T-cell (primary cell): ENCODE measurements at regions not wholly inside any gene's neighbourhood (a gene's known extent, or its start where the extent isn't known, plus 50 kb on each side); places are given as distances from the start of the nearest gene placed in this dataset.

ENCODE experiments used
- ATAC-seq, 4 experiments: fragments of 200-7000 bp in 3 of 4; fragments of 150-1000 bp in 1 of 4; cut with Tn5 transposase; replicated peaks in 1 of 4; 1 replicate in 3 of 4; 2 replicates in 1 of 4; pipeline ENCODE4 v1.10.0; 2021; ENCODE audit warnings: moderate library complexity in 3 of 4, mild to moderate bottlenecking in 2 of 4, moderate number of reproducible peaks in 1 of 4
- CTCF ChIA-PET, 2 donors: fragments of 300-600 bp; sonication (Branson Sonifier 250); formaldehyde crosslinking; loops; one replicate each; lab custom pipeline; 2022; ENCODE audit warnings: antibody characterized with exemption in 2 of 2; lab: Charles Lee
- POLR2A ChIA-PET, 2 donors: fragments of 300-600 bp; sonication (Branson Sonifier 250); formaldehyde crosslinking; loops; one replicate each; lab custom pipeline; 2022; ENCODE audit warnings: antibody characterized with exemption in 2 of 2; lab: Charles Lee
- DNase-seq, 35 experiments: peaks; one replicate each; pipeline versions ENCODE4 v3.0.0 to v3.0.0-alpha.2; 2013 to 2023
- H3K27ac ChIP-seq: one replicate; pipeline ENCODE4 v1.5.1; 2013; ENCODE audit warnings: low read length
- H3K27me3 ChIP-seq, 2 experiments: replicated peaks in 1 of 2; 1 replicate in 1 of 2; 2 replicates in 1 of 2; pipeline versions ENCODE4 v1.6.1 to v1.7.0; 2013; ENCODE audit warnings: low read length in 1 of 2, mixed read lengths in 1 of 2; ENCODE audit not compliant: control insufficient read depth in 2 of 2, insufficient read depth in 2 of 2; ENCODE audit errors: extremely low read depth in 1 of 2
- H3K36me3 ChIP-seq, 2 donors: 1 replicate in 1 of 2; 2 replicates in 1 of 2; pipeline versions ENCODE4 v1.6.1 to v1.7.0; 2013; ENCODE audit warnings: low read length in 1 of 2; ENCODE audit not compliant: control insufficient read depth in 2 of 2, insufficient read depth in 1 of 2; ENCODE audit errors: extremely low read depth in 1 of 2
- H3K4me1 ChIP-seq, 2 experiments: 1 replicate in 1 of 2; 2 replicates in 1 of 2; pipeline versions ENCODE4 v1.6.1 to v1.7.0; 2013; ENCODE audit warnings: low read length in 2 of 2, mixed read lengths in 1 of 2; ENCODE audit not compliant: insufficient read depth in 2 of 2, control insufficient read depth in 1 of 2; ENCODE audit errors: extremely low read depth in 1 of 2
- H3K4me3 ChIP-seq, 2 donors: 1 replicate in 1 of 2; 2 replicates in 1 of 2; pipeline versions ENCODE4 v1.5.1 to v1.7.0; 2013; ENCODE audit warnings: mild to moderate bottlenecking in 2 of 2, low read length in 1 of 2, moderate library complexity in 1 of 2; ENCODE audit not compliant: control insufficient read depth in 1 of 2; ENCODE audit errors: extremely low read depth in 1 of 2
- H3K9me3 ChIP-seq: 2 replicates; pipeline ENCODE4 v1.7.0; 2013
- H3K27ac Mint-ChIP-seq, 2 donors: one replicate each; pipeline ENCODE4 v1.8.0; 2020 to 2021; ENCODE audit warnings: mild to moderate bottlenecking in 2 of 2, mixed read lengths in 2 of 2
- H3K27me3 Mint-ChIP-seq, 2 donors: one replicate each; pipeline ENCODE4 v1.8.0; 2021 to 2022; ENCODE audit warnings: mixed read lengths in 2 of 2
- H3K36me3 Mint-ChIP-seq: one replicate; pipeline ENCODE4 v1.8.0; 2021; ENCODE audit warnings: mixed read lengths
- H3K4me1 Mint-ChIP-seq, 3 donors: one replicate each; pipeline ENCODE4 v1.8.0; 2020 to 2022; ENCODE audit warnings: mixed read lengths in 3 of 3, mild to moderate bottlenecking in 1 of 3
- H3K4me3 Mint-ChIP-seq, 3 donors: one replicate each; pipeline ENCODE4 v1.8.0; 2020 to 2022; ENCODE audit warnings: mild to moderate bottlenecking in 3 of 3, mixed read lengths in 3 of 3, moderate library complexity in 3 of 3
- H3K9me3 Mint-ChIP-seq, 3 donors: one replicate each; pipeline ENCODE4 v1.8.0; 2020 to 2022; ENCODE audit warnings: mixed read lengths in 3 of 3
- WGBS: methylation state at CpG from one replicate; pipeline ENCODE4 v1.1.5; 2013; ENCODE audit warnings: missing lambda C conversion rate; ENCODE audit not compliant: insufficient coverage; 5-methylcytosine and 5-hydroxymethylcytosine counted together

- no peak overlapping the region for H3K27ac Mint-ChIP-seq
- H3K4me1 Mint-ChIP-seq: peaks cover 5 to 8% (median 6%) of the 10 kb centered on the region in 3 donors
- H3K4me3 ChIP-seq: no peak overlapping the region
- H3K9me3 ChIP-seq: no peaks in the 10 kb centered on the region
- CTCF ChIA-PET: no interaction called here
- no peaks in the 10 kb centered on the region for H3K9me3 Mint-ChIP-seq
- no peaks in the 10 kb centered on the region for H3K36me3 Mint-ChIP-seq
- H3K27me3 Mint-ChIP-seq: no peaks in the 10 kb centered on the region
- no peaks in the 10 kb centered on the region for H3K27me3 ChIP-seq
- DNase-seq: no peak
- H3K36me3 ChIP-seq: no peaks in the 10 kb centered on the region
- ATAC-seq: no peak
- H3K4me3 Mint-ChIP-seq: no peak overlapping the region
- no peak overlapping the region for H3K27ac ChIP-seq
- WGBS: 98% methylated on average over 7 of the region's 9 CpGs
- POLR2A ChIA-PET: no interaction called here
- peaks cover 6% of the 10 kb centered on the region in 2 experiments for H3K4me1 ChIP-seq
Measured at GRCh38 chr6:14882394-14883026, 363.4 kb upstream of the JARID2 start.

GRCh38 chr6:14883921-14884320 lies 361.9 kb upstream of the JARID2 start:
- POLR2A ChIA-PET: interaction anchor here in 1 of 2 donors (0.5 kb wide), 1 partner anchor 11 kb away, joined by 5 read pairs; no protein-coding TSS in a partner anchor
- no peak overlapping the region for H3K4me3 ChIP-seq
- no peak overlapping the region for H3K27ac Mint-ChIP-seq
- H3K36me3 ChIP-seq: no peaks in the 10 kb centered on the region
- no peaks in the 10 kb centered on the region for H3K9me3 ChIP-seq
- H3K4me1 ChIP-seq: no peaks in the 10 kb centered on the region
- H3K27ac ChIP-seq: no peak overlapping the region
- H3K9me3 Mint-ChIP-seq: no peaks in the 10 kb centered on the region
- no peaks in the 10 kb centered on the region for H3K4me1 Mint-ChIP-seq
- H3K36me3 Mint-ChIP-seq: no peaks in the 10 kb centered on the region
- CTCF ChIA-PET: interaction anchor here in 1 of 2 donors (0.6 kb wide), 1 partner anchor 31 kb away, joined by 4 read pairs; no protein-coding TSS in a partner anchor
- H3K4me3 Mint-ChIP-seq: no peak overlapping the region
- H3K27me3 Mint-ChIP-seq: no peaks in the 10 kb centered on the region
- ATAC-seq (no peak), DNase-seq (no peak)
- WGBS: 100% methylated on average over 2 of the region's 4 CpGs
- no peaks in the 10 kb centered on the region for H3K27me3 ChIP-seq

DNA sequence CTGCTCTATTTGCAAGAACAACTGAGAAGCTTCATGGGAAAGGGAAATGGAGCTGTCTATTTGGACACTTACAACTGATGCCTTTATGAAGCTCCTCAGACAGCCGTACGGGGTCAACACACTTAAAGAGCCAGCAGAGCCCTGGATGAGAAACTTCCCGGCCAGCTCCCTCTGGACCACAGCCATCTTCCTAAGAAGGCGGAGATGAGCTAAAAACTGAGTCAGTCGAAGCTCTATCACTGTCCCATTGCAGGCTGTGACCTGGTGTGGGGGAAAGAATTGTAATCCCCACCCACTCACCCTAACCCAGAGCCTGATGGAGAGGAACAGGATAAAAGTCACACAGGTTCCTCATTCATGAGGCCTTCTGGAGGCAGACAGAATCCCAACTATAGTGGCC lies 360.4 kb upstream of the JARID2 start:
- Histone ChIP-seq H3K4me3 (no peak overlapping the region), H3K36me3 (no peaks in the 10 kb centered on the region), H3K4me1 (no peaks in the 10 kb centered on the region), H3K27ac (no peak overlapping the region), H3K9me3 (no peaks in the 10 kb centered on the region), H3K27me3 (no peaks in the 10 kb centered on the region)
- H3K36me3 Mint-ChIP-seq: no peaks in the 10 kb centered on the region
- H3K27ac Mint-ChIP-seq: no peak overlapping the region
- no peaks in the 10 kb centered on the region for H3K4me1 Mint-ChIP-seq
- H3K9me3 Mint-ChIP-seq: peaks cover 0 to 3% (median 0%) of the 10 kb centered on the region in 3 donors
- CTCF ChIA-PET: interaction anchor here in 1 of 2 donors (0.7 kb wide), 1 partner anchor 367 kb away, joined by 4 read pairs; no protein-coding TSS in a partner anchor
- DNase-seq (no peak), ATAC-seq (no peak)
- no CpG with 5 or more reads among the region's 5 CpGs for WGBS
- no peak overlapping the region for H3K4me3 Mint-ChIP-seq
- H3K27me3 Mint-ChIP-seq: no peaks in the 10 kb centered on the region
- POLR2A ChIA-PET: no interaction called here

DNA sequence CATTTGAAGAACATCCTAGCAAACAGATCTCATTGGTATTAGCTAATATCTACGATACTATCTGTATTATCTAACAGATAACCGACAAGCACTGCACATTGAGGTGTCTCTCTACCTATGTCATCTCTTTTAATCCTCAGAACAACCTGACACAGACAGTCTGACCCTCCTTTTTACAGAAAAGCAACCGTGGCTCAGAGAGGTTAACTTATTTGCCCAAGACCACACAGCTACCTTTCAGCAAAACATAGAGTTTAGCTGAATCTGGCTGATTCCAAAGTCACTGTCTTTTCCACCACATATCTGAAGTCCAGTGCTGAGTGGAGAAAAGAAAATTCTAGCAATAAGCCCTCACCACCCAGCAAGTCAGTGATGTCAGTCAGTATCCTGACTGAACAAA lies 358.7 kb upstream of the JARID2 start:
- H3K9me3 Mint-ChIP-seq: peaks cover 0 to 3% (median 0%) of the 10 kb centered on the region in 3 donors
- ATAC-seq (no peak), DNase-seq (no peak)
- H3K4me1 Mint-ChIP-seq: no peaks in the 10 kb centered on the region
- no peak overlapping the region for H3K27ac ChIP-seq
- H3K27me3 ChIP-seq: no peaks in the 10 kb centered on the region
- no peak overlapping the region for H3K27ac Mint-ChIP-seq
- no peak overlapping the region for H3K4me3 ChIP-seq
- CTCF ChIA-PET: no interaction called here
- 94% methylated on average over 2 of the region's 3 CpGs for WGBS
- POLR2A ChIA-PET: no interaction called here
- H3K9me3 ChIP-seq: no peaks in the 10 kb centered on the region
- no peaks in the 10 kb centered on the region for H3K36me3 Mint-ChIP-seq
- H3K36me3 ChIP-seq: no peaks in the 10 kb centered on the region
- no peaks in the 10 kb centered on the region for H3K4me1 ChIP-seq
- H3K27me3 Mint-ChIP-seq: no peaks in the 10 kb centered on the region
- H3K4me3 Mint-ChIP-seq: no peak overlapping the region

- ATAC-seq (no peak), DNase-seq (no peak)
- Mint-ChIP-seq H3K4me3 (no peak overlapping the region), H3K4me1 (no peaks in the 10 kb centered on the region), H3K27ac (no peak overlapping the region), H3K36me3 (no peaks in the 10 kb centered on the region), H3K27me3 (no peaks in the 10 kb centered on the region), H3K9me3 (peaks cover 0 to 3% (median 0%) of the 10 kb centered on the region in 3 donors)
- Histone ChIP-seq H3K36me3 (no peaks in the 10 kb centered on the region), H3K27me3 (no peaks in the 10 kb centered on the region), H3K9me3 (no peaks in the 10 kb centered on the region), H3K4me1 (no peaks in the 10 kb centered on the region), H3K27ac (no peak overlapping the region), H3K4me3 (no peak overlapping the region)
- WGBS: 93% methylated on average over 3 of the region's 5 CpGs
- ChIA-PET POLR2A (interaction anchor here in 1 of 2 donors (1.0 kb wide), 1 partner anchor 15 kb away, joined by 3 read pairs; no protein-coding TSS in a partner anchor), CTCF (no interaction called here)
Measured at GRCh38 chr6:14887986-14888574, 357.8 kb upstream of the JARID2 start.

- DNase-seq: no peak
- Mint-ChIP-seq H3K4me3 (no peak overlapping the region), H3K9me3 (peaks cover 0 to 3% (median 3%) of the 10 kb centered on the region in 3 donors), H3K27me3 (no peaks in the 10 kb centered on the region), H3K4me1 (no peaks in the 10 kb centered on the region), H3K36me3 (no peaks in the 10 kb centered on the region), H3K27ac (no peak overlapping the region)
- Histone ChIP-seq H3K9me3 (no peaks in the 10 kb centered on the region), H3K36me3 (no peaks in the 10 kb centered on the region), H3K27me3 (no peaks in the 10 kb centered on the region), H3K4me1 (no peaks in the 10 kb centered on the region), H3K4me3 (no peak overlapping the region), H3K27ac (no peak overlapping the region)
- WGBS: 91% methylated on average over 4 of the region's 4 CpGs
- CTCF ChIA-PET: no interaction called here
- ATAC-seq: no peak
- POLR2A ChIA-PET: interaction anchor here in 1 of 2 donors (1.0 kb wide), 1 partner anchor 15 kb away, joined by 3 read pairs; no protein-coding TSS in a partner anchor
Measured at GRCh38 chr6:14888575-14889000, 357.3 kb upstream of the JARID2 start.
